ENCODE measurements at regions not wholly inside any gene's neighbourhood (a gene's known extent, or its start where the extent isn't known, plus 50 kb on each side); places are given as distances from the start of the nearest gene placed in this dataset.

GRCh38 chr5:104189909-104190308, 627.3 kb upstream of the NUDT12 start:
- ChIA-PET POLR2A (ENCODE audit: partially characterized antibody) (no interaction called here), CTCF (ENCODE audit: partially characterized antibody) (no interaction called here)

GRCh38 chr5:104189031-104189430, 626.4 kb upstream of the NUDT12 start:
- Histone ChIP-seq H3K27me3 (ENCODE audit: insufficient read depth, low read length) (no peaks in the 10 kb centered on the region), H3K4me3 (ENCODE audit: low read length in 2 of 2) (no peak overlapping the region), H3K9me3 (ENCODE audit: control insufficient read depth in 1 of 2, low read length in 2 of 2) (no peaks in the 10 kb centered on the region), H3K27ac (ENCODE audit: low read depth, low read length) (no peak overlapping the region), H3K36me3 (ENCODE audit: insufficient read depth, low read length) (no peaks in the 10 kb centered on the region), H3K4me1 (ENCODE audit: insufficient read depth, low read length) (no peaks in the 10 kb centered on the region)
- CTCF ChIA-PET (ENCODE audit: partially characterized antibody) = no interaction called here
- no peak for DNase-seq
- Mint-ChIP-seq H3K9me3 (peaks cover 5 to 34% (median 15%) of the 10 kb centered on the region in 8 donors), H3K27me3 (no peaks in the 10 kb centered on the region), H3K36me3 (no peaks in the 10 kb centered on the region), H3K27ac (no peak overlapping the region), H3K4me1 (no peaks in the 10 kb centered on the region), H3K4me3 (no peak overlapping the region)
- intact Hi-C loops (cut with micrococcal nuclease) = no loop called here
- POLR2A ChIA-PET (ENCODE audit: partially characterized antibody) = no interaction called here

More at GRCh38 chr5:104189909-104190308, 627.3 kb upstream of the NUDT12 start:
- DNase-seq = no peak
- H3K27ac Mint-ChIP-seq = no peak overlapping the region
- Histone ChIP-seq H3K4me3 (ENCODE audit: low read length in 2 of 2) (no peak overlapping the region), H3K27ac (ENCODE audit: low read depth, low read length) (no peak overlapping the region), H3K36me3 (ENCODE audit: insufficient read depth, low read length) (no peaks in the 10 kb centered on the region), H3K4me1 (ENCODE audit: insufficient read depth, low read length) (no peaks in the 10 kb centered on the region), H3K9me3 (ENCODE audit: control insufficient read depth in 1 of 2, low read length in 2 of 2) (no peaks in the 10 kb centered on the region), H3K27me3 (ENCODE audit: insufficient read depth, low read length) (no peaks in the 10 kb centered on the region)
- H3K27me3 Mint-ChIP-seq = no peaks in the 10 kb centered on the region
- H3K4me3 Mint-ChIP-seq = no peak overlapping the region
- intact Hi-C loops (cut with micrococcal nuclease) = no loop called here
- no peaks in the 10 kb centered on the region for H3K4me1 Mint-ChIP-seq
- H3K9me3 Mint-ChIP-seq = peaks cover 5 to 34% (median 15%) of the 10 kb centered on the region in 8 donors
- no peaks in the 10 kb centered on the region for H3K36me3 Mint-ChIP-seq

GRCh38 chr5:104187656-104188055, 625.1 kb upstream of the NUDT12 start:
- intact Hi-C loops (cut with micrococcal nuclease) = no loop called here

GRCh38 chr5:104186510-104186909, 623.9 kb upstream of the NUDT12 start:
- Histone ChIP-seq H3K27ac (ENCODE audit: low read depth, low read length) (no peak overlapping the region), H3K9me3 (ENCODE audit: control insufficient read depth in 1 of 2, low read length in 2 of 2) (no peaks in the 10 kb centered on the region), H3K4me1 (ENCODE audit: insufficient read depth, low read length) (no peaks in the 10 kb centered on the region), H3K4me3 (ENCODE audit: low read length in 2 of 2) (no peak overlapping the region), H3K27me3 (ENCODE audit: insufficient read depth, low read length) (no peaks in the 10 kb centered on the region), H3K36me3 (ENCODE audit: insufficient read depth, low read length) (no peaks in the 10 kb centered on the region)
- ChIA-PET POLR2A (ENCODE audit: partially characterized antibody) (no interaction called here), CTCF (ENCODE audit: partially characterized antibody) (no interaction called here)
- intact Hi-C loops (cut with micrococcal nuclease) = no loop called here
- Mint-ChIP-seq H3K9me3 (peaks cover 5 to 44% (median 17%) of the 10 kb centered on the region in 8 donors), H3K27me3 (no peaks in the 10 kb centered on the region), H3K36me3 (no peaks in the 10 kb centered on the region), H3K4me1 (no peaks in the 10 kb centered on the region), H3K4me3 (no peak overlapping the region), H3K27ac (no peak overlapping the region)
- DNase-seq = no peak

More at GRCh38 chr5:104187656-104188055, 625.1 kb upstream of the NUDT12 start:
- H3K9me3 Mint-ChIP-seq = peaks cover 5 to 34% (median 16%) of the 10 kb centered on the region in 8 donors
- DNase-seq = no peak
- Histone ChIP-seq H3K4me1 (ENCODE audit: insufficient read depth, low read length) (no peaks in the 10 kb centered on the region), H3K36me3 (ENCODE audit: insufficient read depth, low read length) (no peaks in the 10 kb centered on the region), H3K4me3 (ENCODE audit: low read length in 2 of 2) (no peak overlapping the region), H3K27ac (ENCODE audit: low read depth, low read length) (no peak overlapping the region), H3K27me3 (ENCODE audit: insufficient read depth, low read length) (no peaks in the 10 kb centered on the region), H3K9me3 (ENCODE audit: control insufficient read depth in 1 of 2, low read length in 2 of 2) (no peaks in the 10 kb centered on the region)
- H3K27ac Mint-ChIP-seq = no peak overlapping the region
- H3K4me3 Mint-ChIP-seq = no peak overlapping the region
- POLR2A ChIA-PET (ENCODE audit: partially characterized antibody) = no interaction called here
- H3K27me3 Mint-ChIP-seq = no peaks in the 10 kb centered on the region
- H3K36me3 Mint-ChIP-seq = no peaks in the 10 kb centered on the region
- no peaks in the 10 kb centered on the region for H3K4me1 Mint-ChIP-seq
- CTCF ChIA-PET (ENCODE audit: partially characterized antibody) = no interaction called here

- H3K36me3 ChIP-seq (ENCODE audit: insufficient read depth, low read length) = no peaks in the 10 kb centered on the region
- H3K27me3 Mint-ChIP-seq = no peaks in the 10 kb centered on the region
- intact Hi-C loops (cut with micrococcal nuclease) = no loop called here
- no peaks in the 10 kb centered on the region for H3K4me1 ChIP-seq (ENCODE audit: insufficient read depth, low read length)
- H3K4me1 Mint-ChIP-seq = no peaks in the 10 kb centered on the region
- H3K4me3 Mint-ChIP-seq = no peak overlapping the region
- no peaks in the 10 kb centered on the region for H3K36me3 Mint-ChIP-seq
- H3K9me3 Mint-ChIP-seq = peaks cover 7 to 48% (median 19%) of the 10 kb centered on the region in 8 donors
- H3K27ac Mint-ChIP-seq = no peak overlapping the region
- H3K27me3 ChIP-seq (ENCODE audit: insufficient read depth, low read length) = no peaks in the 10 kb centered on the region
- ChIA-PET CTCF (ENCODE audit: partially characterized antibody) (no interaction called here), POLR2A (ENCODE audit: partially characterized antibody) (no interaction called here)
- peak in 1 of 5 donors; percentile 12 for DNase-seq
- H3K27ac ChIP-seq (ENCODE audit: low read depth, low read length) = no peak overlapping the region
- H3K4me3 ChIP-seq (ENCODE audit: low read length in 2 of 2) = no peak overlapping the region
- no peaks in the 10 kb centered on the region for H3K9me3 ChIP-seq (ENCODE audit: control insufficient read depth in 1 of 2, low read length in 2 of 2)
These were observed 623.5 kb upstream of the NUDT12 start for GRCh38 chr5:104186100-104186499.

GRCh38 chr5:104184264-104184663, 621.7 kb upstream of the NUDT12 start:
- Mint-ChIP-seq H3K27me3 (no peaks in the 10 kb centered on the region), H3K27ac (no peak overlapping the region), H3K9me3 (peaks cover 7 to 61% (median 28%) of the 10 kb centered on the region in 8 donors), H3K4me1 (no peaks in the 10 kb centered on the region), H3K4me3 (no peak overlapping the region), H3K36me3 (no peaks in the 10 kb centered on the region)
- Histone ChIP-seq H3K9me3 (ENCODE audit: control insufficient read depth in 1 of 2, low read length in 2 of 2) (no peaks in the 10 kb centered on the region), H3K36me3 (ENCODE audit: insufficient read depth, low read length) (no peaks in the 10 kb centered on the region), H3K27me3 (ENCODE audit: insufficient read depth, low read length) (no peaks in the 10 kb centered on the region), H3K4me1 (ENCODE audit: insufficient read depth, low read length) (no peaks in the 10 kb centered on the region), H3K27ac (ENCODE audit: low read depth, low read length) (no peak overlapping the region), H3K4me3 (ENCODE audit: low read length in 2 of 2) (no peak overlapping the region)
- CTCF ChIA-PET (ENCODE audit: partially characterized antibody) = no interaction called here
- POLR2A ChIA-PET (ENCODE audit: partially characterized antibody) = no interaction called here
- intact Hi-C loops (cut with micrococcal nuclease) = no loop called here
- DNase-seq = no peak

- H3K9me3 ChIP-seq (ENCODE audit: control insufficient read depth in 1 of 2, low read length in 2 of 2) = no peaks in the 10 kb centered on the region
- ChIA-PET CTCF (ENCODE audit: partially characterized antibody) (no interaction called here), POLR2A (ENCODE audit: partially characterized antibody) (no interaction called here)
- no peaks in the 10 kb centered on the region for H3K27me3 Mint-ChIP-seq
- peaks cover 2 to 38% (median 16%) of the 10 kb centered on the region in 8 donors for H3K9me3 Mint-ChIP-seq
- no peak overlapping the region for H3K4me3 Mint-ChIP-seq
- H3K27ac ChIP-seq (ENCODE audit: low read depth, low read length) = no peak overlapping the region
- H3K27ac Mint-ChIP-seq = no peak overlapping the region
- H3K36me3 ChIP-seq (ENCODE audit: insufficient read depth, low read length) = no peaks in the 10 kb centered on the region
- no peaks in the 10 kb centered on the region for H3K27me3 ChIP-seq (ENCODE audit: insufficient read depth, low read length)
- intact Hi-C loops (cut with micrococcal nuclease) = no loop called here
- H3K4me3 ChIP-seq (ENCODE audit: low read length in 2 of 2) = no peak overlapping the region
- no peaks in the 10 kb centered on the region for H3K4me1 ChIP-seq (ENCODE audit: insufficient read depth, low read length)
- no peaks in the 10 kb centered on the region for H3K4me1 Mint-ChIP-seq
- peak in 1 of 5 donors; percentile 27 for DNase-seq
- H3K36me3 Mint-ChIP-seq = no peaks in the 10 kb centered on the region
These were observed 616.4 kb upstream of the NUDT12 start for GRCh38 chr5:104178829-104179456.

- peak overlapping the region in 1 of 7 donors; percentile 53 for H3K27ac Mint-ChIP-seq
- no peaks in the 10 kb centered on the region for H3K9me3 ChIP-seq (ENCODE audit: control insufficient read depth in 1 of 2, low read length in 2 of 2)
- H3K36me3 ChIP-seq (ENCODE audit: insufficient read depth, low read length) = no peaks in the 10 kb centered on the region
- no peak overlapping the region for H3K27ac ChIP-seq (ENCODE audit: low read depth, low read length)
- no peaks in the 10 kb centered on the region for H3K27me3 Mint-ChIP-seq
- ChIA-PET POLR2A (ENCODE audit: partially characterized antibody) (no interaction called here), CTCF (ENCODE audit: partially characterized antibody) (no interaction called here)
- H3K27me3 ChIP-seq (ENCODE audit: insufficient read depth, low read length) = no peaks in the 10 kb centered on the region
- H3K9me3 Mint-ChIP-seq = peaks cover 2 to 36% (median 16%) of the 10 kb centered on the region in 8 donors
- no peaks in the 10 kb centered on the region for H3K36me3 Mint-ChIP-seq
- intact Hi-C loops (cut with micrococcal nuclease) = no loop called here
- no peak overlapping the region for H3K4me3 ChIP-seq (ENCODE audit: low read length in 2 of 2)
- H3K4me1 Mint-ChIP-seq = no peaks in the 10 kb centered on the region
- DNase-seq = no peak
- peak overlapping the region in 1 of 8 donors; percentile 36 for H3K4me3 Mint-ChIP-seq
- no peaks in the 10 kb centered on the region for H3K4me1 ChIP-seq (ENCODE audit: insufficient read depth, low read length)
These were observed 615.5 kb upstream of the NUDT12 start for GRCh38 chr5:104178066-104178465.
